GM18499 (cell line): ENCODE measurements at regions not wholly inside any gene's neighbourhood (a gene's known extent, or its start where the extent isn't known, plus 50 kb on each side); places are given as distances from the start of the nearest gene placed in this dataset.

Experiments used
- ATAC-seq: cut with Tn5 transposase; IDR thresholded peaks from one replicate; pipeline ENCODE4 v1.9.1; 2021; ENCODE audit warnings: moderate number of reproducible peaks; ENCODE audit not compliant: insufficient read depth, unreplicated experiment

DNA sequence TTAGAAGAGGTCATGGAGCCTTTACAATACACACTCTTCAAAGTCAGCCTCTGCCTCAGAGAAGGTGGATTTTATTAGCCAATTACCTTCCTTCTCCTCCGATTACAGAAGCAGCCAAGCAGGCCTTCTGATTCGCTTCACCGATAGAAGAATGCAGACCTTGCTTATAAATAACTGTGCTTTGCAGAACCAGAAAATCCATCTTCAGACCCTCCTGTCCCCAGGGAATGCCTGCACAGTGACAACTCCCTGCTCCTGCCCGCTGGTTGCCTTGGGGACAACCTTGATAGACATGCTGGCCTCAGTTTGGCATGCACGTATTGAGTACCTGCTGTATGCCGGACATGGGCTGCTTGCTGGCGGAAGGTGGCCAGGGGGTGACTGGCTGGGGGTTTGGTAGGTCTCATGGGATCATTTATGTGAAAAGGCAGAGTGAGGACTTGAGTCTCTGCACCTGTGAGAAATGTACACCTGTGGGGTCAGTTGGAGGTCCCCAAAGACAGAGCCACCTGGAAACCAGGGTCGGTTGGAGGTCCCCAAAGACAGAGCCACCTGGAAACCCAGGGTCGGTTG, 1238.7 kb downstream of the BRD1 start:
- no peak for ATAC-seq

DNA sequence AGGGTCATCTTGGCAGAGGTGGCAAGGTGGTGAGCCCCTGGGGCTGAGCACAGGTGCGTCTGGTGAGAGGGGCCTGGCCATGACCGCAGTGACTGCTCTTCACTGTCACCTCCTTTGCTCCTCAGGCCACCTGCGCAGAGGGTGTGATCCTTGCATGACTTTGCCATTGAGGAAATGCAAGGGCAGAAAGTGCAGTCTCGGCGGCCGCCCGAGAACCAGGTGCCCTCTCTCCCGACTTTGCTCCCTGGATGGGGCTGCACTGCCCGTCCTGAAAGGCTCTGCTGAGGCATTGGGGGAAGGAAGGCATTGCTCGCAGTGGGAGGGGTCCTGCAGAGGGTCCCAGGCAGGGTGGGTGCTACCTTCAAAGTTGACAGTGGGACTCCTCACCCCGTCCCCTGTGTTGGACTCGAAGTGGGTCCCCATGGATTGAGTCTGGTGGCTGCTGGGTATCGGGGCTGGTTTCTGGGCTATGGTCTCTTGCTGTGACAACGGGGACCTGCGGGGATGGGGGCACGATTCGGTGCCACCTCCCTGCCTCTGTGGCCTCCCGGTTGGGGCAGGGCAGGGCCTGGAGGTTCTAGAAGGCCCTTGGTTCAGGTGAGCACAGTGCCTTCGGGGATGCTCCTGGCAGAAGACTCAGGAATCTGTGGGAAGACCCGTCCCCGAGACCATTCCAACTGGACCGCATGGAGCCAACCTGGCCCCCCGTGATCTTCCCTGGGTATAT, 1239.4 kb downstream of the BRD1 start:
- ATAC-seq = no peak

- no peak for ATAC-seq
Observed at GRCh38 chr22:48587236-48587865, 1240.3 kb downstream of the BRD1 start.

GRCh38 chr22:48586799-48587185, 1240.9 kb downstream of the BRD1 start:
- no peak for ATAC-seq

GRCh38 chr22:48585916-48586798, 1241.5 kb downstream of the BRD1 start:
- ATAC-seq = no peak

- no peak for ATAC-seq
Observed at GRCh38 chr22:48584170-48584569, 1243.5 kb downstream of the BRD1 start.

GRCh38 chr22:48581796-48582469, 1245.7 kb downstream of the BRD1 start:
- no peak for ATAC-seq

- ATAC-seq = no peak
Observed at GRCh38 chr22:48581205-48581766, 1246.4 kb downstream of the BRD1 start.

GRCh38 chr22:48580481-48580970, 1247.1 kb downstream of the BRD1 start:
- ATAC-seq = no peak

DNA sequence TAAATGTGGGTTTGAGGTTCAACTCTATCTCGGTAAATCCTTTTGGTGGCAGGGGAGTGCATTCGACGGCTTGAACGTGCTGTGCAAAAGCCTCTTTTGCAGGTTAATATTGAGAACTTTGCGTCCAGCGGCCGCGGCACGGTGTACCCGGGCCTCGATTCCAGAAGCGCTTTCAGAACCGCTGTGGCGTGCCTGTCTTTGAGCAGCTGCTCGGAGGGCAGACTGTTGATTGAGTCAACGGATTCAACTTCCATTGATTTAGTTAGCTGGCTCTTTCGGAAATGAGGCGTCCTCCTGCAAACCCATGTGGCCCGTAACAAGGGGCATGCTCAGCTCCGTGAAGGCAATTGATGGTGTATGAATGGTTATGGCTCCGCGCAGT, 1247.8 kb downstream of the BRD1 start:
- ATAC-seq = no peak

- no peak for ATAC-seq
Observed at GRCh38 chr22:48579043-48579927, 1248.4 kb downstream of the BRD1 start.

DNA sequence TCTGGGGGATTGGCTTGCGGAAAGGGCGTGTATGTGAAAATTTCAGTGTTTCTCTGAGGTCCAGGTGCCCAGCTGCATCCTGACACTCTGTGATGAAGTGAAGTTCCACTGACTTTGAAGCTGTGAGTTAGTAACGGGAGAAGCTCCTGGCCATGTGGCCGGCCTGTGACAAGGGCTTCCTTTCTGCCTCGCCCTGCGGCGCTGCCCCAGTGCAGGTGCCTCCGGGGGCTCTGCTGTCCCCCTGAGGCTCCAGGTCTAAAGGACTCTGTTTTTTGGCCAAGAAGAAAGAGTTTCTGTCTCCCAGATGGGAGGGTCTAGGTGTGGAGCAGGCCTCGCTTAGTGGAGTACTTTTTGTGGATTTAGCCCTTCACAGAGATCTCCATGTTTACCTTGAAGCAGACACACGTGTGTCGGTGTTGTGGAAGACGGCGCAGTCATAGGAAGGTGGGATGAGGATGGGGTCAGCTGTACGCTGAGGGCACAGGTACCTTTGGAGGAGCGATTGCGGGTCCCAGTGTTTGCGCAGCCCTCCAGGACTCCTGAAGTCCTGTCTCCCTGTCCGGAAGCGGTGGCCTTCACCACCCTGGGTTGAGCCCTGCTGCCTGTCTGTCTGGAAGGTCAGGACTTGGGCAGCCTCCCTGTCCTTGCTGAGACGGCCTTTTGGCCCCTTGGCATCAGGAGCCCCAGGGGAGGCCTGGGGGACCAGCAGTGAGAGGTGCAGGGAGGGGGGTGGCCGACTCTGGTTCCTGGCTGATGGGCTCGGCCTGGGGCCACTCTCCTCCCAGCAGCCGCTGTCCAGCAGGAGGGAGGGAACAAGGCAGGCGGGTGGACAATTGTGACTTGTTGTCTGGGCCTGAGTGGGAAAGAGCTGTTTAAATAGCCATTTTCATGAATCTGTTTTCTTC, 1249.3 kb downstream of the BRD1 start:
- no peak for ATAC-seq

DNA sequence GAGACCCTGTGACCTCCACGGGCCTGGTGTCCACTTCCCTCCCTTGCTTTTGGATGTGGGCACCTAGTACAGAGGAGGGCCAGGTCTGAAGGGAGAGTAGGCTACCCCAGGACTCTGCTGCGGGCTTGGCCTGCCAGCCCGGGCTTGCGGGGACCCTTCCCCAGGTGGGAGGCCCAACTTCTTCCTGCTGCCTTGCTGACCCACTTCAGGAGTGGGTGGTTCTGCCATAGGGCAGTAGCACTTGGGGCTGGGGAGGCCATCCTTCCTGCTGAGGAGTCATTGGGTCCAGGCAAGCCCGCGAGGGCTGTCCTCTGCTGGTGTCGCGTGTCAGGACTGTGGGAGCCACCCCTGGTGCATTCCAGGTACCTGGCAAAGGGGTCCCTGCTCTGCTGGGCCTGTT, 1250.0 kb downstream of the BRD1 start:
- ATAC-seq = no peak

DNA sequence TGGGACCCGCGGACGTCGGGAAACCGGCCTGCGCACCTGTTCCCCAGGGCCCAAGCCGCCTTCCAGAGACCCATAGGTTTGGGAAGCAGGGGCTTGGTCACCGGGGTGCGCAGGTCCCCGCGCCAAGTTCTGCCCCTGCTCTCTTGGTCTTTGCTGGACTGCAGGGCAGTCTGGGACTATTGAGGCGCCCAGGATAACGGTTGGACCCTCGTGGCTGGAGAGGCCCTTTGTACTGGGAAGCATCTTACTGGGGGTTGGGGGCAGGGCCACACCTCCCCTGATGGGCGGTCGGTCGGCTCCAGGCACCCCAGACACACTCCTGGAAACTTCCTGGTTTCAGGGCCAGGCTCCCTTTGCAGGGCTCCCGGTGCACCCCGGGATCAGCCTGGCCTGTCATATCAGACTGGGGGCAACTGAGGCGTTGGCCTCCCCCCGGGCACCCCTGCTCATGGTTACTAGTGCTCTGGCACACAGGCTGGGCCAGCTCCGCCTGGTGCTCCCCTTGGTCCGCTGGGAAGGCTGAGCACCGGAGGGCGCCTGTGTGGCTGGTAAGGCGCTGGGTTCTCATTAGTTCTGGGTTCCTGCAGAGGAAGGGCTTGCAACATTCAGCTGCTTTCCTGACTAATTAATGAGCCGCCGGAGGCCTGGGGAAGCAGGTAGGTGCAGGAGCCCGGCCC, 1250.5 kb downstream of the BRD1 start:
- no peak for ATAC-seq

DNA sequence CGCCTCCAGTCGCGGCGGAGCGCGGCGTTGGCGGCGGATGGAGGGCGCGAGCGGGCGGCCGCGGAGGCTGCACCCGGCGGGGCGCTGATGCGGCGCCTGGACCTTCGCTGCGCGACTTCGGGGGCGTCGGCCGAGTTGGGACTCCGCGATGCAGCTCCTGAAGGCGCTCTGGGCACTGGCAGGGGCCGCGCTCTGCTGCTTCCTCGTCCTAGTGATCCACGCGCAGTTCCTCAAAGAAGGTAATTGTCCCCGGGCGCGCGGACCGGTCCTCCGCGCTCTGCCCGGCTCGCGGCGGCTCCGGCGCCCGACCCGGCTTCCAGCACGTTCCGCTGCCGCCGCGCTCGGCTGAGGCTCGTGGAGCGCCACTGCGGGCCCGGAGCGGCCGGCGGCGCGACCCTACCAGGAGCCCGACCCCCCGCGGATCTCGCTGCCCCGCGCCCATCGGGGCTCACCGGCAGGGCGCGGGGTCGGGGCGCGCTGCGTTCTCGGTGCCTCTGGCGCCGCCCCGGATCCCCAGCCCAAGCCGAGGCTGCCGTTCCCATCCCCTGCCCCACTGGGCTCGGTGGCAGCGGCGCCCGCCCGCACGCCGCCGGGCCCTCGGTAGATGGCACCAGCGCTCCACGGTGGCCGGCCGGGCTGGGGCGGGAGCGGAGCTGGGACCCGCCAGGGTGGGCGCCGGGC, 1251.2 kb downstream of the BRD1 start:
- ATAC-seq = no peak

- ATAC-seq = no peak
Observed at GRCh38 chr22:48575618-48576332, 1251.9 kb downstream of the BRD1 start.
